NOMO-1 treated with dmso at 0.1 percent for 144 hours (cell line): ENCODE measurements at regions not wholly inside any gene's neighbourhood (a gene's known extent, or its start where the extent isn't known, plus 50 kb on each side); places are given as distances from the start of the nearest gene placed in this dataset.

ENCODE experiments used
- DNase-seq: peaks from one replicate; lab custom pipeline; 2025; ENCODE audit not compliant: unreplicated experiment; lab: John Stamatoyannopoulos, UW

GRCh38 chr11:116507849-116508695 lies 264.7 kb downstream of the BUD13 start:
- no peak for DNase-seq

- DNase-seq = no peak
These were observed 265.8 kb downstream of the BUD13 start for GRCh38 chr11:116507016-116507415.

GRCh38 chr11:116506263-116506825 lies 266.4 kb downstream of the BUD13 start:
- no peak for DNase-seq

- DNase-seq = no peak
These were observed 267.2 kb downstream of the BUD13 start for GRCh38 chr11:116505298-116506262.

GRCh38 chr11:116504541-116505297 lies 268.1 kb downstream of the BUD13 start:
- DNase-seq = no peak

GRCh38 chr11:116503216-116504160 lies 269.3 kb downstream of the BUD13 start:
- no peak for DNase-seq

GRCh38 chr11:116502641-116503061 lies 270.1 kb downstream of the BUD13 start:
- DNase-seq = no peak

GRCh38 chr11:116501728-116502127 lies 271.1 kb downstream of the BUD13 start:
- DNase-seq = no peak

GRCh38 chr11:116500947-116501602 lies 271.7 kb downstream of the BUD13 start:
- DNase-seq = no peak

- DNase-seq = no peak
These were observed 272.5 kb downstream of the BUD13 start for GRCh38 chr11:116500026-116500946.

- DNase-seq = peak; percentile 11
These were observed 273.3 kb downstream of the BUD13 start for GRCh38 chr11:116499396-116500003.

GRCh38 chr11:116498161-116498560 lies 274.6 kb downstream of the BUD13 start:
- no peak for DNase-seq

GRCh38 chr11:116492600-116492999 lies 280.2 kb downstream of the BUD13 start:
- no peak for DNase-seq

- no peak for DNase-seq
These were observed 283.9 kb downstream of the BUD13 start for GRCh38 chr11:116488836-116489389.

- no peak for DNase-seq
These were observed 287.4 kb downstream of the BUD13 start for GRCh38 chr11:116485425-116485824.

- no peak for DNase-seq
These were observed 290.1 kb downstream of the BUD13 start for GRCh38 chr11:116482716-116483115.

GRCh38 chr11:116481126-116481675 lies 291.6 kb downstream of the BUD13 start:
- no peak for DNase-seq
